Parathyroid adenoma (tissue), 2 donors: ENCODE measurements at regions not wholly inside any gene's neighbourhood (a gene's known extent, or its start where the extent isn't known, plus 50 kb on each side); places are given as distances from the start of the nearest gene placed in this dataset.

Experiments
- H2AFZ ChIP-seq: fragments of 300-600 bp; sonication (generic); one replicate; pipeline ENCODE4 v1.7.0; 2017; ENCODE audit warnings: antibody characterized with exemption, mild to moderate bottlenecking
- H3K27ac ChIP-seq: fragments of 300-600 bp; sonication (generic); one replicate; pipeline ENCODE4 v1.7.0; 2017
- H3K27me3 ChIP-seq: fragments of 300-600 bp; sonication (generic); one replicate; pipeline ENCODE4 v1.7.0; 2017; ENCODE audit warnings: low read length; ENCODE audit not compliant: control insufficient read depth, insufficient read depth
- H3K36me3 ChIP-seq: fragments of 300-600 bp; sonication (generic); one replicate; pipeline ENCODE4 v1.7.0; 2017; ENCODE audit warnings: low read length; ENCODE audit not compliant: control insufficient read depth, insufficient read depth
- H3K4me1 ChIP-seq: fragments of 300-600 bp; sonication (generic); one replicate; pipeline ENCODE4 v1.7.0; 2017; ENCODE audit warnings: control low read depth
- H3K4me2 ChIP-seq: fragments of 300-600 bp; sonication (generic); one replicate; pipeline ENCODE4 v1.7.0; 2017; ENCODE audit warnings: low read length
- H3K4me3 ChIP-seq: fragments of 300-600 bp; sonication (generic); one replicate; pipeline ENCODE4 v1.7.0; 2017; ENCODE audit warnings: low read depth, low read length
- H3K79me2 ChIP-seq: fragments of 300-600 bp; sonication (generic); one replicate; pipeline ENCODE4 v1.7.0; 2017; ENCODE audit warnings: control low read depth
- H3K9ac ChIP-seq: fragments of 300-600 bp; sonication (generic); one replicate; pipeline ENCODE4 v1.7.0; 2017; ENCODE audit warnings: mild to moderate bottlenecking
- H3K9me3 ChIP-seq: fragments of 300-600 bp; sonication (generic); one replicate; pipeline ENCODE4 v1.7.0; 2017; ENCODE audit warnings: low read length; ENCODE audit not compliant: control insufficient read depth
- CTCF ChIP-seq: fragments of 300-600 bp; sonication (generic); IDR thresholded peaks from one replicate; pipeline ENCODE4 v1.7.0; 2017; ENCODE audit warnings: antibody characterized with exemption, mild to moderate bottlenecking
- donor health status: primary hyperparathyroidism.

GRCh38 chr11:4203603-4204360 is 109.2 kb downstream of the RRM1 start:
- H3K9ac ChIP-seq = no peak overlapping the region
- no peak overlapping the region for H3K4me2 ChIP-seq
- H3K27me3 ChIP-seq = no peaks in the 10 kb centered on the region
- H2AFZ ChIP-seq = peak overlapping the region; percentile 46
- H3K79me2 ChIP-seq = no peaks in the 10 kb centered on the region
- H3K4me3 ChIP-seq = no peak overlapping the region
- no peaks in the 10 kb centered on the region for H3K9me3 ChIP-seq
- H3K4me1 ChIP-seq = peaks cover 11% of the 10 kb centered on the region
- TF ChIP-seq CTCF = no peak
- no peaks in the 10 kb centered on the region for H3K36me3 ChIP-seq
- H3K27ac ChIP-seq = no peak overlapping the region

- no peaks in the 10 kb centered on the region for H3K79me2 ChIP-seq
- peaks cover 11% of the 10 kb centered on the region for H3K4me1 ChIP-seq
- no peak overlapping the region for H3K4me2 ChIP-seq
- no peak overlapping the region for H3K9ac ChIP-seq
- TF ChIP-seq CTCF = no peak
- H3K36me3 ChIP-seq = no peaks in the 10 kb centered on the region
- H3K27me3 ChIP-seq = no peaks in the 10 kb centered on the region
- peak overlapping the region; percentile 29 for H3K27ac ChIP-seq
- H2AFZ ChIP-seq = no peak overlapping the region
- no peak overlapping the region for H3K4me3 ChIP-seq
- no peaks in the 10 kb centered on the region for H3K9me3 ChIP-seq
These were observed 108.2 kb downstream of the RRM1 start for GRCh38 chr11:4202749-4203148.

GRCh38 chr11:4197112-4197511 is 102.5 kb downstream of the RRM1 start:
- Histone ChIP-seq H3K27ac (no peak overlapping the region), H3K4me3 (no peak overlapping the region), H3K4me2 (no peak overlapping the region), H3K36me3 (no peaks in the 10 kb centered on the region), H3K27me3 (no peaks in the 10 kb centered on the region), H3K79me2 (no peaks in the 10 kb centered on the region), H3K4me1 (no peaks in the 10 kb centered on the region), H2AFZ (no peak overlapping the region), H3K9ac (no peak overlapping the region), H3K9me3 (no peaks in the 10 kb centered on the region)
- TF ChIP-seq CTCF = no peak

- Histone ChIP-seq H3K79me2 (no peaks in the 10 kb centered on the region), H3K27ac (no peak overlapping the region), H3K36me3 (no peaks in the 10 kb centered on the region), H3K27me3 (no peaks in the 10 kb centered on the region), H3K9ac (no peak overlapping the region), H3K4me3 (no peak overlapping the region), H2AFZ (no peak overlapping the region), H3K4me2 (no peak overlapping the region), H3K4me1 (no peaks in the 10 kb centered on the region), H3K9me3 (no peaks in the 10 kb centered on the region)
- no peak for TF ChIP-seq CTCF
These were observed 101.3 kb downstream of the RRM1 start for GRCh38 chr11:4195909-4196308.

- H3K4me2 ChIP-seq = no peak overlapping the region
- TF ChIP-seq CTCF = no peak
- H3K79me2 ChIP-seq = no peaks in the 10 kb centered on the region
- H2AFZ ChIP-seq = no peak overlapping the region
- no peaks in the 10 kb centered on the region for H3K4me1 ChIP-seq
- H3K36me3 ChIP-seq = no peaks in the 10 kb centered on the region
- no peak overlapping the region for H3K27ac ChIP-seq
- no peaks in the 10 kb centered on the region for H3K9me3 ChIP-seq
- H3K27me3 ChIP-seq = no peaks in the 10 kb centered on the region
- H3K9ac ChIP-seq = no peak overlapping the region
- no peak overlapping the region for H3K4me3 ChIP-seq
These were observed 100.3 kb downstream of the RRM1 start for GRCh38 chr11:4194889-4195288.
